Bronchial epithelial cell (primary cell): ENCODE measurements at regions not wholly inside any gene's neighbourhood (a gene's known extent, or its start where the extent isn't known, plus 50 kb on each side); places are given as distances from the start of the nearest gene placed in this dataset.

Experiments used
- DNase-seq: peaks from one replicate; pipeline ENCODE4 v3.0.0-alpha.2; 2010; ENCODE audit warnings: low read depth
- FAIRE-seq: peaks from 2 replicates; lab custom pipeline; 2011; peaks lifted over from hg19 to GRCh38; lab: Jason Lieb, UNC
- H3K27me3 ChIP-seq: 2 replicates; pipeline ENCODE4 v1.5.1; 2011; ENCODE audit warnings: low read length; ENCODE audit not compliant: control insufficient read depth, insufficient read depth
- H3K36me3 ChIP-seq: 2 replicates; pipeline ENCODE4 v1.5.1; 2011; ENCODE audit warnings: low read length; ENCODE audit not compliant: control insufficient read depth, insufficient read depth
- H3K4me3 ChIP-seq: 2 replicates; pipeline ENCODE4 v1.5.1; 2011; ENCODE audit warnings: mild to moderate bottlenecking, low read depth, low read length, control low read depth
- CTCF ChIP-seq: IDR thresholded peaks from 2 replicates; pipeline ENCODE4 v1.5.1; 2011; ENCODE audit warnings: mild to moderate bottlenecking, moderate library complexity, low read length, control low read depth, inconsistent platforms; ENCODE audit not compliant: insufficient read depth, severe bottlenecking

- H3K4me3 ChIP-seq = no peak overlapping the region
- DNase-seq = peak; percentile 15
- H3K27me3 ChIP-seq = no peaks in the 10 kb centered on the region
- H3K36me3 ChIP-seq = no peaks in the 10 kb centered on the region
- TF ChIP-seq CTCF = no peak
- no peak for FAIRE-seq
Measured at GRCh38 chrX:111006116-111006515, 89.9 kb upstream of the PAK3 start.

- no peak overlapping the region for H3K4me3 ChIP-seq
- FAIRE-seq (no peak), DNase-seq (no peak)
- no peaks in the 10 kb centered on the region for H3K36me3 ChIP-seq
- no peaks in the 10 kb centered on the region for H3K27me3 ChIP-seq
- TF ChIP-seq CTCF = no peak
Measured at GRCh38 chrX:111005166-111005565, 90.8 kb upstream of the PAK3 start.

- no peaks in the 10 kb centered on the region for H3K27me3 ChIP-seq
- no peak for FAIRE-seq
- H3K4me3 ChIP-seq = no peak overlapping the region
- TF ChIP-seq CTCF = no peak
- DNase-seq = no peak
- H3K36me3 ChIP-seq = no peaks in the 10 kb centered on the region
Measured at GRCh38 chrX:111003118-111003517, 92.9 kb upstream of the PAK3 start.

- no peak overlapping the region for H3K4me3 ChIP-seq
- no peaks in the 10 kb centered on the region for H3K36me3 ChIP-seq
- H3K27me3 ChIP-seq = no peaks in the 10 kb centered on the region
- TF ChIP-seq CTCF = peak; percentile 50
- FAIRE-seq (no peak), DNase-seq (peak; percentile 41)
Measured at GRCh38 chrX:110992611-110993010, 103.4 kb upstream of the PAK3 start.

GRCh38 chrX:110989869-110990268 is 106.1 kb upstream of the PAK3 start:
- Histone ChIP-seq H3K4me3 (no peak overlapping the region), H3K36me3 (no peaks in the 10 kb centered on the region), H3K27me3 (no peaks in the 10 kb centered on the region)
- no peak for DNase-seq
- no peak for FAIRE-seq
- no peak for TF ChIP-seq CTCF

- FAIRE-seq (no peak), DNase-seq (no peak)
- TF ChIP-seq CTCF = no peak
Measured at GRCh38 chrX:110989447-110989846, 106.5 kb upstream of the PAK3 start.

More at GRCh38 chrX:110989447-110989846, 106.5 kb upstream of the PAK3 start:
- Histone ChIP-seq H3K36me3 (no peaks in the 10 kb centered on the region), H3K27me3 (no peaks in the 10 kb centered on the region), H3K4me3 (no peak overlapping the region)
